ENCODE measurements at regions not wholly inside any gene's neighbourhood (a gene's known extent, or its start where the extent isn't known, plus 50 kb on each side); places are given as distances from the start of the nearest gene placed in this dataset.

GRCh38 chr3:152941859-152942258 lies 106.9 kb downstream of the P2RY1 start:
- ChIA-PET POLR2A (no interaction called here), CTCF (no interaction called here)
- no peak for DNase-seq (ENCODE audit: extremely low spot score)
- TF ChIP-seq, protein P1, sequence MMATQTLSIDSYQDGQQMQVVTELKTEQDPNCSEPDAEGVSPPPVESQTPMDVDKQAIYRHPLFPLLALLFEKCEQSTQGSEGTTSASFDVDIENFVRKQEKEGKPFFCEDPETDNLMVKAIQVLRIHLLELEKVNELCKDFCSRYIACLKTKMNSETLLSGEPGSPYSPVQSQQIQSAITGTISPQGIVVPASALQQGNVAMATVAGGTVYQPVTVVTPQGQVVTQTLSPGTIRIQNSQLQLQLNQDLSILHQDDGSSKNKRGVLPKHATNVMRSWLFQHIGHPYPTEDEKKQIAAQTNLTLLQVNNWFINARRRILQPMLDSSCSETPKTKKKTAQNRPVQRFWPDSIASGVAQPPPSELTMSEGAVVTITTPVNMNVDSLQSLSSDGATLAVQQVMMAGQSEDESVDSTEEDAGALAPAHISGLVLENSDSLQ (IDR thresholded peaks at IDR 0.05), result no peak
- TF ChIP-seq HDGF (IDR thresholded peaks at IDR 0.05; ENCODE audit: borderline replicate concordance) (no peak), NFRKB (IDR thresholded peaks at IDR 0.05) (no peak), CTBP1 (IDR thresholded peaks at IDR 0.05; ENCODE audit: borderline replicate concordance) (no peak), ELF4 (IDR thresholded peaks at IDR 0.05) (no peak), SUZ12 (IDR thresholded peaks at IDR 0.05) (no peak), FOXM1 (IDR thresholded peaks at IDR 0.05; ENCODE audit: borderline replicate concordance) (no peak), FOXK2 (IDR thresholded peaks at IDR 0.05) (no peak), L3MBTL2 (conservative IDR thresholded peaks at IDR 0.05) (no peak), LEF1 (IDR thresholded peaks at IDR 0.05; ENCODE audit: borderline replicate concordance) (no peak), FOXA1 (IDR thresholded peaks at IDR 0.05) (no peak), SP1 (IDR thresholded peaks at IDR 0.05) (no peak), BHLHE40 (IDR thresholded peaks at IDR 0.05; ENCODE audit: borderline replicate concordance) (no peak)

DNA sequence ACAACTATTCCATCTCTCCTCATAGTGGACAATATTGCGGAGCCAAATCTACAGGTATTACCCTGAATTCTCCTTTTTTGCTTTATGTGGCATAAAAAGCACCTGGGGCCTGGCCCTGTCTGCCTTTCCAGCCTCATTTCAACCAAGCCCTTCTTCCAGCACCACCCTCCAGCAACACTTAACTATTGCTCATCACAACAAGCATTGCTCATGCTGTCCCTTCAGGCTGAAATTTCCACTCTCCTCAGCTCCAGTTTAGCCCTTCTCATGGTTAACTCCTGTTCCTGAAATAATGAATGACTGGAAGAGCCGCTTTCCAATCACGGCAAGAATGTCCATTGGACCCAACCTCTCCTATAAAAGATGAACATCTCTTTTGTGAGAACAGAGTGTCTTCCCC lies 107.4 kb downstream of the P2RY1 start:
- CTCF ChIA-PET, result no interaction called here
- no peak for TF ChIP-seq LEF1 (IDR thresholded peaks at IDR 0.05; ENCODE audit: borderline replicate concordance)
- no peak for TF ChIP-seq HDGF (IDR thresholded peaks at IDR 0.05; ENCODE audit: borderline replicate concordance)
- no peak for TF ChIP-seq L3MBTL2 (conservative IDR thresholded peaks at IDR 0.05)
- TF ChIP-seq FOXM1 (IDR thresholded peaks at IDR 0.05; ENCODE audit: borderline replicate concordance), result no peak
- TF ChIP-seq FOXK2 (IDR thresholded peaks at IDR 0.05), result no peak
- TF ChIP-seq SP1 (IDR thresholded peaks at IDR 0.05), result no peak
- no peak for TF ChIP-seq TARDBP (IDR thresholded peaks at IDR 0.05)
- no peak for TF ChIP-seq ZNF384 (IDR thresholded peaks at IDR 0.05)
- TF ChIP-seq FOXA1 (IDR thresholded peaks at IDR 0.05), result no peak
- no peak for TF ChIP-seq CTBP1 (IDR thresholded peaks at IDR 0.05; ENCODE audit: borderline replicate concordance)
- DNase-seq (ENCODE audit: extremely low spot score), result no peak
- POLR2A ChIA-PET, result no interaction called here

DNA sequence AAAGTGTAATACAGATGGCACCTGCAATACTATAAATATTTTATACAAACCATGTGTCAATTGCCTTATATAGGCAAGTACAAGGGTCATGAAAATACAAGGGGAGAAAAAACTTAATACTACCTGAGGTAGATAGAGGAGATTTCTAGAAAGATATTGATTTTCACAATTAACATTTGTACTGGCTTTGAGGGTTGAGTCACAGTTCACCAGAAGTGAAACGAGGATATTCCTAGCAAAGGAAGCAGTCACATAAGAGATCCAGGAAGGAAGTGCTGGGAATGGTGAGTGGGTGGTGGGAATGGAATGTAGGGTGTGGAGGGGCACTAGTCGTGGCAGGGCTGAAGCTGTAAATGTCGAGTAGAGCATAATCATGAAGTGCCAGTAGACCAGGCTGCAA lies 108.7 kb downstream of the P2RY1 start:
- TF ChIP-seq, protein P1 (IDR thresholded peaks at IDR 0.05), result no peak
- TF ChIP-seq FOXK2 (IDR thresholded peaks at IDR 0.05), result no peak
- TF ChIP-seq LEF1 (IDR thresholded peaks at IDR 0.05; ENCODE audit: borderline replicate concordance), result no peak
- TF ChIP-seq L3MBTL2 (conservative IDR thresholded peaks at IDR 0.05), result no peak
- no peak for TF ChIP-seq SUZ12 (IDR thresholded peaks at IDR 0.05)
- no peak for TF ChIP-seq SP1 (IDR thresholded peaks at IDR 0.05)
- TF ChIP-seq NFRKB (IDR thresholded peaks at IDR 0.05), result no peak
- no peak for TF ChIP-seq ZNF384 (IDR thresholded peaks at IDR 0.05)
- TF ChIP-seq HDGF (IDR thresholded peaks at IDR 0.05; ENCODE audit: borderline replicate concordance), result no peak
- TF ChIP-seq BHLHE40 (IDR thresholded peaks at IDR 0.05; ENCODE audit: borderline replicate concordance), result no peak
- TF ChIP-seq CTBP1 (IDR thresholded peaks at IDR 0.05; ENCODE audit: borderline replicate concordance), result no peak
- no peak for TF ChIP-seq FOXM1 (IDR thresholded peaks at IDR 0.05; ENCODE audit: borderline replicate concordance)
- CTCF ChIA-PET, result no interaction called here
- POLR2A ChIA-PET, result no interaction called here
- no peak for DNase-seq (ENCODE audit: extremely low spot score)

DNA sequence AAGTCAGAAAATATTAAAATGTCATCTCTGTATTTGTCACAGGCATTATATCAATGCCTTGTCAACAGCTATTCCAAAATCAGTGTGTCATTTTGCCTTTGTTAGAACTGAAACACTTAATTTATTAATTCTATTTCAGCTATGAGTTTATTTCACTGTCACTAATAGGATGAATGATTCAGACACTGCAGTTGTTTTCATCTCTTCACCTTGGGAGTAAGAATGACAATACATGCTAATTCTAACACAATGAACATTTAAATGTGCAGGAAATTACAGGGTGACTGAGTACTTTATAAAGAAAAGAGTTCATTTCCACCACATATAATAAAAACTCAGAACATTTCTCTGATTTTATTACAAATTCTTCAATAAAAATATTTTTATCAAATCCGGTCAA lies 109.7 kb downstream of the P2RY1 start:
- CTCF ChIA-PET, result no interaction called here

GRCh38 chr3:152945556-152945955 lies 110.6 kb downstream of the P2RY1 start:
- ChIA-PET CTCF (no interaction called here), POLR2A (no interaction called here)
- TF ChIP-seq ZNF384 (IDR thresholded peaks at IDR 0.05) (no peak), BHLHE40 (IDR thresholded peaks at IDR 0.05; ENCODE audit: borderline replicate concordance) (no peak), CTBP1 (IDR thresholded peaks at IDR 0.05; ENCODE audit: borderline replicate concordance) (no peak), HDGF (IDR thresholded peaks at IDR 0.05; ENCODE audit: borderline replicate concordance) (no peak), NFRKB (IDR thresholded peaks at IDR 0.05) (no peak), FOXA1 (IDR thresholded peaks at IDR 0.05) (no peak), L3MBTL2 (conservative IDR thresholded peaks at IDR 0.05) (no peak), LEF1 (IDR thresholded peaks at IDR 0.05; ENCODE audit: borderline replicate concordance) (no peak), ARNT (IDR thresholded peaks at IDR 0.05) (no peak), FOXM1 (IDR thresholded peaks at IDR 0.05; ENCODE audit: borderline replicate concordance) (no peak), ELF4 (IDR thresholded peaks at IDR 0.05) (no peak), TARDBP (IDR thresholded peaks at IDR 0.05) (no peak), FOXK2 (IDR thresholded peaks at IDR 0.05) (no peak), SUZ12 (IDR thresholded peaks at IDR 0.05) (no peak), SP1 (IDR thresholded peaks at IDR 0.05) (no peak)
- TF ChIP-seq, protein P1 (IDR thresholded peaks at IDR 0.05), result no peak
- no peak for DNase-seq (ENCODE audit: extremely low spot score)

More for the DNA sequence above, 109.7 kb downstream of the P2RY1 start:
- no peak for TF ChIP-seq TARDBP (IDR thresholded peaks at IDR 0.05)
- no peak for TF ChIP-seq ZNF384 (IDR thresholded peaks at IDR 0.05)
- TF ChIP-seq BHLHE40 (IDR thresholded peaks at IDR 0.05; ENCODE audit: borderline replicate concordance), result no peak
- TF ChIP-seq FOXM1 (IDR thresholded peaks at IDR 0.05; ENCODE audit: borderline replicate concordance), result no peak
- TF ChIP-seq L3MBTL2 (conservative IDR thresholded peaks at IDR 0.05), result no peak
- TF ChIP-seq LEF1 (IDR thresholded peaks at IDR 0.05; ENCODE audit: borderline replicate concordance), result no peak
- TF ChIP-seq SP1 (IDR thresholded peaks at IDR 0.05), result no peak
- TF ChIP-seq NFRKB (IDR thresholded peaks at IDR 0.05), result no peak
- no peak for TF ChIP-seq CTBP1 (IDR thresholded peaks at IDR 0.05; ENCODE audit: borderline replicate concordance)
- no peak for TF ChIP-seq FOXK2 (IDR thresholded peaks at IDR 0.05)
- no peak for TF ChIP-seq ELF4 (IDR thresholded peaks at IDR 0.05)
- TF ChIP-seq, protein P1 (IDR thresholded peaks at IDR 0.05), result no peak
- TF ChIP-seq SUZ12 (IDR thresholded peaks at IDR 0.05), result no peak
- no peak for TF ChIP-seq ARNT (IDR thresholded peaks at IDR 0.05)
- TF ChIP-seq FOXA1 (IDR thresholded peaks at IDR 0.05), result no peak
- POLR2A ChIA-PET, result no interaction called here
- no peak for DNase-seq (ENCODE audit: extremely low spot score)
